IPS-18a (cell line): ENCODE measurements at regions not wholly inside any gene's neighbourhood (a gene's known extent, or its start where the extent isn't known, plus 50 kb on each side); places are given as distances from the start of the nearest gene placed in this dataset.

Source experiments
- H3K27ac ChIP-seq: one replicate; pipeline ENCODE4 v1.5.1; 2013; ENCODE audit warnings: low read length
- H3K27me3 ChIP-seq: one replicate; pipeline ENCODE4 v1.6.1; 2013; ENCODE audit warnings: mild to moderate bottlenecking, low read length; ENCODE audit not compliant: control insufficient read depth, insufficient read depth
- H3K36me3 ChIP-seq: one replicate; pipeline ENCODE4 v1.6.1; 2013; ENCODE audit warnings: low read depth, low read length; ENCODE audit not compliant: control insufficient read depth
- H3K4me1 ChIP-seq: one replicate; pipeline ENCODE4 v1.6.1; 2013; ENCODE audit warnings: low read depth, low read length; ENCODE audit not compliant: control insufficient read depth
- H3K4me3 ChIP-seq: one replicate; pipeline ENCODE4 v1.5.1; 2013; ENCODE audit warnings: low read length
- H3K9ac ChIP-seq: one replicate; pipeline ENCODE4 v1.6.1; 2013; ENCODE audit warnings: mild to moderate bottlenecking, low read length, moderate library complexity
- H3K9me3 ChIP-seq: one replicate; pipeline ENCODE4 v1.6.1; 2013; ENCODE audit warnings: low read depth, low read length; ENCODE audit not compliant: control insufficient read depth

- no peak overlapping the region for H3K27ac ChIP-seq
- H3K4me1 ChIP-seq, result no peaks in the 10 kb centered on the region
- H3K27me3 ChIP-seq, result no peaks in the 10 kb centered on the region
Observed at GRCh38 chr3:25273582-25274171, 154.4 kb upstream of the RARB start.

GRCh38 chr3:25277503-25277902 lies 150.6 kb upstream of the RARB start:
- H3K9me3 ChIP-seq, result no peaks in the 10 kb centered on the region
- no peak overlapping the region for H3K27ac ChIP-seq
- H3K27me3 ChIP-seq, result no peaks in the 10 kb centered on the region
- no peak overlapping the region for H3K9ac ChIP-seq
- no peak overlapping the region for H3K4me3 ChIP-seq
- no peaks in the 10 kb centered on the region for H3K4me1 ChIP-seq
- no peaks in the 10 kb centered on the region for H3K36me3 ChIP-seq

More at GRCh38 chr3:25273582-25274171, 154.4 kb upstream of the RARB start:
- no peak overlapping the region for H3K4me3 ChIP-seq
- H3K9ac ChIP-seq, result no peak overlapping the region
- no peaks in the 10 kb centered on the region for H3K9me3 ChIP-seq
- H3K36me3 ChIP-seq, result no peaks in the 10 kb centered on the region

GRCh38 chr3:25281041-25281731 lies 146.9 kb upstream of the RARB start:
- no peaks in the 10 kb centered on the region for H3K4me1 ChIP-seq
- H3K27ac ChIP-seq, result no peak overlapping the region
- no peaks in the 10 kb centered on the region for H3K27me3 ChIP-seq
- no peak overlapping the region for H3K4me3 ChIP-seq
- no peak overlapping the region for H3K9ac ChIP-seq
- no peaks in the 10 kb centered on the region for H3K9me3 ChIP-seq
- no peaks in the 10 kb centered on the region for H3K36me3 ChIP-seq

GRCh38 chr3:25281732-25282126 lies 146.3 kb upstream of the RARB start:
- Histone ChIP-seq H3K4me1 (no peaks in the 10 kb centered on the region), H3K36me3 (no peaks in the 10 kb centered on the region), H3K9me3 (no peaks in the 10 kb centered on the region), H3K9ac (no peak overlapping the region), H3K27me3 (no peaks in the 10 kb centered on the region), H3K4me3 (no peak overlapping the region), H3K27ac (no peak overlapping the region)

GRCh38 chr3:25283613-25284012 lies 144.4 kb upstream of the RARB start:
- Histone ChIP-seq H3K27ac (no peak overlapping the region), H3K9ac (no peak overlapping the region), H3K9me3 (no peaks in the 10 kb centered on the region), H3K4me3 (no peak overlapping the region), H3K36me3 (no peaks in the 10 kb centered on the region), H3K27me3 (no peaks in the 10 kb centered on the region), H3K4me1 (peaks cover 7% of the 10 kb centered on the region)

GRCh38 chr3:25284249-25284648 lies 143.8 kb upstream of the RARB start:
- Histone ChIP-seq H3K9ac (no peak overlapping the region), H3K4me3 (no peak overlapping the region), H3K27ac (no peak overlapping the region), H3K4me1 (peaks cover 13% of the 10 kb centered on the region), H3K9me3 (no peaks in the 10 kb centered on the region), H3K27me3 (no peaks in the 10 kb centered on the region), H3K36me3 (no peaks in the 10 kb centered on the region)

GRCh38 chr3:25287291-25287884 lies 140.7 kb upstream of the RARB start:
- no peaks in the 10 kb centered on the region for H3K36me3 ChIP-seq
- no peak overlapping the region for H3K27ac ChIP-seq
- peaks cover 33% of the 10 kb centered on the region for H3K4me1 ChIP-seq
- H3K27me3 ChIP-seq, result no peaks in the 10 kb centered on the region
- no peak overlapping the region for H3K9ac ChIP-seq
- H3K9me3 ChIP-seq, result no peaks in the 10 kb centered on the region
- no peak overlapping the region for H3K4me3 ChIP-seq

- H3K4me3 ChIP-seq, result no peak overlapping the region
- no peak overlapping the region for H3K9ac ChIP-seq
- H3K9me3 ChIP-seq, result no peaks in the 10 kb centered on the region
- peaks cover 41% of the 10 kb centered on the region for H3K4me1 ChIP-seq
- H3K27ac ChIP-seq, result no peak overlapping the region
- H3K27me3 ChIP-seq, result no peaks in the 10 kb centered on the region
- H3K36me3 ChIP-seq, result no peaks in the 10 kb centered on the region
Observed at GRCh38 chr3:25288413-25288812, 139.7 kb upstream of the RARB start.

- Histone ChIP-seq H3K9ac (no peak overlapping the region), H3K27ac (no peak overlapping the region), H3K27me3 (no peaks in the 10 kb centered on the region), H3K36me3 (no peaks in the 10 kb centered on the region), H3K9me3 (no peaks in the 10 kb centered on the region), H3K4me3 (no peak overlapping the region), H3K4me1 (peaks cover 46% of the 10 kb centered on the region)
Observed at GRCh38 chr3:25289156-25289555, 138.9 kb upstream of the RARB start.

GRCh38 chr3:25289663-25290062 lies 138.4 kb upstream of the RARB start:
- Histone ChIP-seq H3K4me1 (peaks cover 46% of the 10 kb centered on the region), H3K4me3 (no peak overlapping the region), H3K27ac (no peak overlapping the region), H3K36me3 (no peaks in the 10 kb centered on the region), H3K9ac (no peak overlapping the region), H3K27me3 (no peaks in the 10 kb centered on the region), H3K9me3 (no peaks in the 10 kb centered on the region)

GRCh38 chr3:25291481-25291905 lies 136.6 kb upstream of the RARB start:
- no peaks in the 10 kb centered on the region for H3K27me3 ChIP-seq
- no peak overlapping the region for H3K9ac ChIP-seq
- H3K27ac ChIP-seq, result no peak overlapping the region
- peaks cover 46% of the 10 kb centered on the region for H3K4me1 ChIP-seq
- no peak overlapping the region for H3K4me3 ChIP-seq
- H3K9me3 ChIP-seq, result no peaks in the 10 kb centered on the region
- H3K36me3 ChIP-seq, result no peaks in the 10 kb centered on the region

GRCh38 chr3:25292036-25292435 lies 136.0 kb upstream of the RARB start:
- peak overlapping the region; percentile 9 for H3K27ac ChIP-seq
- no peaks in the 10 kb centered on the region for H3K9me3 ChIP-seq
- H3K4me1 ChIP-seq, result peaks cover 46% of the 10 kb centered on the region
- H3K27me3 ChIP-seq, result no peaks in the 10 kb centered on the region
- no peak overlapping the region for H3K4me3 ChIP-seq
- H3K9ac ChIP-seq, result no peak overlapping the region
- no peaks in the 10 kb centered on the region for H3K36me3 ChIP-seq
